Activated CD4-positive, alpha-beta T cell treated with anti-CD3 and anti-CD28 coated beads, Interleukin-2, amount 10 ng/mL, durations not matched to agents 7 days and 5 days (primary cell): ENCODE measurements at regions not wholly inside any gene's neighbourhood (a gene's known extent, or its start where the extent isn't known, plus 50 kb on each side); places are given as distances from the start of the nearest gene placed in this dataset.

Experiments
- CTCF ChIA-PET: fragments of 350-600 bp; sonication (Branson Sonifier 250); formaldehyde crosslinking; loops from one replicate; lab custom pipeline; 2021; ENCODE audit warnings: antibody characterized with exemption; lab: Charles Lee
- POLR2A ChIA-PET: fragments of 350-600 bp; sonication (Branson Sonifier 250); formaldehyde crosslinking; loops from one replicate; lab custom pipeline; 2021; ENCODE audit warnings: antibody characterized with exemption; lab: Charles Lee
- DNase-seq: peaks from one replicate; pipeline ENCODE4 v3.0.0-alpha.2; 2020
- H3K27ac Mint-ChIP-seq: one replicate; pipeline ENCODE4 v1.8.0; 2021; ENCODE audit warnings: mild to moderate bottlenecking, moderate library complexity, mixed read lengths
- H3K27me3 Mint-ChIP-seq: one replicate; pipeline ENCODE4 v1.8.0; 2021; ENCODE audit warnings: mixed read lengths
- H3K36me3 Mint-ChIP-seq: one replicate; pipeline ENCODE4 v1.8.0; 2021; ENCODE audit warnings: low read depth, mixed read lengths
- H3K4me1 Mint-ChIP-seq: one replicate; pipeline ENCODE4 v1.8.0; 2021; ENCODE audit warnings: mixed read lengths
- H3K4me3 Mint-ChIP-seq: one replicate; pipeline ENCODE4 v1.8.0; 2021; ENCODE audit warnings: mild to moderate bottlenecking, moderate library complexity, mixed read lengths
- H3K9me3 Mint-ChIP-seq: one replicate; pipeline ENCODE4 v1.8.0; 2021; ENCODE audit warnings: mixed read lengths

GRCh38 chr11:19353287-19353850 is 112.6 kb upstream of the E2F8 start:
- ChIA-PET CTCF (interaction anchor here (1.0 to 1.4 kb wide), 2 partner anchors 14 to 15 kb away, joined by 3 to 4 read pairs; no protein-coding TSS in a partner anchor), POLR2A (no interaction called here)
- no peak overlapping the region for H3K4me3 Mint-ChIP-seq
- peaks cover 26% of the 10 kb centered on the region for H3K27me3 Mint-ChIP-seq
- H3K27ac Mint-ChIP-seq = no peak overlapping the region
- no peaks in the 10 kb centered on the region for H3K4me1 Mint-ChIP-seq
- H3K9me3 Mint-ChIP-seq = no peaks in the 10 kb centered on the region
- H3K36me3 Mint-ChIP-seq = no peaks in the 10 kb centered on the region
- DNase-seq = no peak

DNA sequence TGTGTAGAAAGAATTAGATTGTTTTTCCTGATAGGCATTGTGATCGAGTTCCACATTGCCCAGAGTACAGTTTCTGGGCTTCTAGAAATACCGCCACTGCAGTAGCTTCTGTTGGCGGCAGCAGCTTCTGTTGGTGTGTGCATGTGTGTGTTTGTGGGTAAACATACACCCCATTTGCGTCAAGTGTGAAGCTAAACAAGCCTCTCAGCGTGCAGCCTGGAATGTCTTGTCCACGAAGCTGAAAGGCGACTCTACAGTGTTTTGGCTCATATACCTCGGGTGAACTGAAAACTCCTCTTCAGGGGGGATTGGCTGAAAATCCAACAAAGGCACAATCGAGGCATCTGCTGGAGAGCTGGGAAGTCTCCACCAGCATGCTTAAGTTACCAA is 112.0 kb upstream of the E2F8 start:
- ChIA-PET CTCF (interaction anchor here (1.0 to 1.4 kb wide), 2 partner anchors 14 to 16 kb away, joined by 3 to 4 read pairs; no protein-coding TSS in a partner anchor), POLR2A (interaction anchor here (0.8 kb wide), 1 partner anchor 19 kb away, joined by 4 read pairs; no protein-coding TSS in a partner anchor)
- peaks cover 25% of the 10 kb centered on the region for H3K27me3 Mint-ChIP-seq
- H3K27ac Mint-ChIP-seq = no peak overlapping the region
- no peaks in the 10 kb centered on the region for H3K9me3 Mint-ChIP-seq
- no peak for DNase-seq
- no peak overlapping the region for H3K4me3 Mint-ChIP-seq
- no peaks in the 10 kb centered on the region for H3K36me3 Mint-ChIP-seq
- no peaks in the 10 kb centered on the region for H3K4me1 Mint-ChIP-seq

DNA sequence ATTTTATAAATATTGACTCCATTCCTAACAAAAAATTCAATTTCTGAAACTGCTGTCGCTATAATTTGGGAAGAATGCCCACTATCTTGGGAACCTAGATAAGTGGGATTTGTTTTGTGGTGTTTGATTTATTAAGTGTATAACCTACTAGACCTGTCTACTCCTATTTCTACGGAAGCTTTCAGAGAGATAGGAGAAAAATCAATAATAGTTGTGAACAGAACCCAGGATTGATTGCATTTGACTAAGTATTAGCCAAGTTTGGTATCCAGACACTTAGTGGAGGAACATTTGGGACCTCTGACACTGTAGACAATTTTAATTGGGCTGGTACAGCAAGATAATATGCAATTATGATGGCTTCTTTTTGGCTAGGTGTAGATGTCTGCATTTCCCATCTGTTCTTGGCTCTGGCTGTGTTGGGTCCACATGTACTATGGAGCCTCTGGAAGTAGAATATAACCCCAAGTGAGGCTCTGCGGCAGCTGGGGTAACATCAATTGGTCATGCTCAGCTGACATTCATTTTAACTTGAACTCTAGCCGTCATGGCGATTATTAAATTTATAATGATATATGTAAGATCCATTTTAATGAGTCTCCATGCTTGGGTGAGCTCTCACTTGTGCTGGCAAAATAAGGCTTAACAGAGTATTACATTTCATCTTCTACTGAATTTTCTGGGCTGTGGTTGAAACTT is 111.5 kb upstream of the E2F8 start:
- DNase-seq = no peak
- H3K27me3 Mint-ChIP-seq = peaks cover 30% of the 10 kb centered on the region
- no peak overlapping the region for H3K4me3 Mint-ChIP-seq
- H3K27ac Mint-ChIP-seq = no peak overlapping the region
- ChIA-PET CTCF (interaction anchor here (1.0 to 1.4 kb wide), 2 partner anchors 15 to 16 kb away, joined by 3 to 4 read pairs; no protein-coding TSS in a partner anchor), POLR2A (interaction anchor here (0.8 kb wide), 1 partner anchor 19 kb away, joined by 4 read pairs; no protein-coding TSS in a partner anchor)
- no peaks in the 10 kb centered on the region for H3K36me3 Mint-ChIP-seq
- no peaks in the 10 kb centered on the region for H3K4me1 Mint-ChIP-seq
- no peaks in the 10 kb centered on the region for H3K9me3 Mint-ChIP-seq

GRCh38 chr11:19351426-19351825 is 110.7 kb upstream of the E2F8 start:
- Mint-ChIP-seq H3K4me1 (no peaks in the 10 kb centered on the region), H3K9me3 (no peaks in the 10 kb centered on the region), H3K27ac (no peak overlapping the region), H3K4me3 (no peak overlapping the region), H3K36me3 (no peaks in the 10 kb centered on the region), H3K27me3 (peaks cover 38% of the 10 kb centered on the region)
- no peak for DNase-seq
- ChIA-PET POLR2A (no interaction called here), CTCF (no interaction called here)

DNA sequence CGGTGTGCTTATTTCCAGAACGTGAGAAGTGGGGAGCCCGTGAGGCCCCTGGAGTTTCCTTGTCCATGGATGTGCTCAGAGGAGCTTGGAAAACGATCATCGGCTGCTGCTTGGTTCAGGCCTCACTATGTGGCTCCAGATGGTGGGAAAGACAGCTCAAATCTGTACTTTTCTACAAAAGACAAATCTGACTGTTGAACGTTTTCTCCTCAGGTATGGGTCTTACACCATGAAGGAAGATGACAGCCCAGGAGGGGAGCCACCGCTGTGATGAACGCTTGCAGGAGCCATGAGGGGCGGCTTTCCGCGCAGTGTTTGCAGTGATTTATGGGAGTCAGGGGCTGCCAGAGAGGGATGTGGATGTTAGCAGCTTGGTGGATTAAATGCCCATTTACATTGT is 109.4 kb upstream of the E2F8 start:
- POLR2A ChIA-PET = no interaction called here
- peaks cover 44% of the 10 kb centered on the region for H3K27me3 Mint-ChIP-seq
- no peak overlapping the region for H3K4me3 Mint-ChIP-seq
- DNase-seq = no peak
- H3K4me1 Mint-ChIP-seq = no peaks in the 10 kb centered on the region
- no peak overlapping the region for H3K27ac Mint-ChIP-seq
- H3K36me3 Mint-ChIP-seq = no peaks in the 10 kb centered on the region
- CTCF ChIA-PET = no interaction called here
- H3K9me3 Mint-ChIP-seq = no peaks in the 10 kb centered on the region

- H3K36me3 Mint-ChIP-seq = no peaks in the 10 kb centered on the region
- H3K9me3 Mint-ChIP-seq = no peaks in the 10 kb centered on the region
- DNase-seq = no peak
- CTCF ChIA-PET = no interaction called here
- peaks cover 46% of the 10 kb centered on the region for H3K27me3 Mint-ChIP-seq
- POLR2A ChIA-PET = no interaction called here
- H3K4me3 Mint-ChIP-seq = no peak overlapping the region
- H3K27ac Mint-ChIP-seq = no peak overlapping the region
- no peaks in the 10 kb centered on the region for H3K4me1 Mint-ChIP-seq
Observed at GRCh38 chr11:19349340-19350025, 108.7 kb upstream of the E2F8 start.

- POLR2A ChIA-PET = no interaction called here
Observed at GRCh38 chr11:19347911-19348310, 107.2 kb upstream of the E2F8 start.

GRCh38 chr11:19345848-19346681 is 105.3 kb upstream of the E2F8 start:
- Mint-ChIP-seq H3K4me1 (no peaks in the 10 kb centered on the region), H3K27me3 (peaks cover 61% of the 10 kb centered on the region), H3K27ac (no peak overlapping the region), H3K4me3 (no peak overlapping the region), H3K36me3 (no peaks in the 10 kb centered on the region), H3K9me3 (no peaks in the 10 kb centered on the region)
- no peak for DNase-seq
- ChIA-PET POLR2A (no interaction called here), CTCF (no interaction called here)

More at GRCh38 chr11:19347911-19348310, 107.2 kb upstream of the E2F8 start:
- DNase-seq = no peak
- H3K27ac Mint-ChIP-seq = no peak overlapping the region
- H3K36me3 Mint-ChIP-seq = no peaks in the 10 kb centered on the region
- peaks cover 57% of the 10 kb centered on the region for H3K27me3 Mint-ChIP-seq
- no peaks in the 10 kb centered on the region for H3K4me1 Mint-ChIP-seq
- no peaks in the 10 kb centered on the region for H3K9me3 Mint-ChIP-seq
- CTCF ChIA-PET = no interaction called here
- no peak overlapping the region for H3K4me3 Mint-ChIP-seq

DNA sequence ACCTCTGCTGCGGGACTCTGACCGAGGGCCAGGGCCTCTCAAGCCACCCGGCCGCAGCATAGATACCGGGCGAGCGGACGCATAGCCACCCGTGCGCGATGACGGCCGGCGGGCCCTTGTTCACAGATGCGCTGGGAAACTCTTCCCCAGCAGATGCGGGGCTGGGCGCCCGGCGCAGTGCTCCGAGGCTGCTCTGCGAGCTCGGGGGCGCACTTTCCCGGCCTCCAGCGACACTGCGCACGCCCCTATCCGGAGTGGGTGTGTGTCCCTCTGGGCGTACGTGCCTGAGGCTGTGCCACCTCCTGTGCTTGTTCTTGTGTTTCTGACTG is 104.7 kb upstream of the E2F8 start:
- ChIA-PET POLR2A (no interaction called here), CTCF (no interaction called here)
- DNase-seq = no peak
- H3K27me3 Mint-ChIP-seq = peaks cover 59% of the 10 kb centered on the region
- H3K36me3 Mint-ChIP-seq = no peaks in the 10 kb centered on the region
- no peaks in the 10 kb centered on the region for H3K4me1 Mint-ChIP-seq
- H3K27ac Mint-ChIP-seq = no peak overlapping the region
- H3K4me3 Mint-ChIP-seq = no peak overlapping the region
- no peaks in the 10 kb centered on the region for H3K9me3 Mint-ChIP-seq

- H3K4me1 Mint-ChIP-seq = no peaks in the 10 kb centered on the region
- no peaks in the 10 kb centered on the region for H3K36me3 Mint-ChIP-seq
- CTCF ChIA-PET = no interaction called here
- no peak overlapping the region for H3K27ac Mint-ChIP-seq
- no peaks in the 10 kb centered on the region for H3K9me3 Mint-ChIP-seq
- peaks cover 63% of the 10 kb centered on the region for H3K27me3 Mint-ChIP-seq
- POLR2A ChIA-PET = no interaction called here
- no peak for DNase-seq
- no peak overlapping the region for H3K4me3 Mint-ChIP-seq
Observed at GRCh38 chr11:19344661-19345518, 104.1 kb upstream of the E2F8 start.

DNA sequence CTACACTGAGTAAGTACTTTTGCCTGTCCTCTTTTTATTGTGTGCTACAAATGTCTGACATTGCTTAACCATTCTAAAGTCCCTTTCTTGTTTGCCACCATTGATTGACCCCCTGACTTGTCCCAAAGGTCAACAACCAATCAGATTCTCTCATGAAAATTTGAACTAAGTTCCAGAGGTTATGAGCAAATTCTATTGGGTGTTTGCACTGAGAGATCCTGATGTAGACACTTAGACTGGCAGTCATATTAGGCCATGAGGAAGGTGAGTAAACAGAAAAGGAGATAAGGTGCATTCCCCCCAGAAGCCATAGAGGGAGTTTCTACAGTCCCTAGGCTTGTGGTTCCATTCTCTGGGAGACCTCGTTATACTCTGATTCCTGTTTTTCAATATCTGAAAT is 101.3 kb upstream of the E2F8 start:
- H3K9me3 Mint-ChIP-seq = no peaks in the 10 kb centered on the region
- peaks cover 56% of the 10 kb centered on the region for H3K27me3 Mint-ChIP-seq
- DNase-seq = no peak
- no peaks in the 10 kb centered on the region for H3K36me3 Mint-ChIP-seq
- CTCF ChIA-PET = no interaction called here
- H3K27ac Mint-ChIP-seq = no peak overlapping the region
- H3K4me1 Mint-ChIP-seq = no peaks in the 10 kb centered on the region
- H3K4me3 Mint-ChIP-seq = no peak overlapping the region
- POLR2A ChIA-PET = no interaction called here

GRCh38 chr11:19338375-19338774 is 97.6 kb upstream of the E2F8 start:
- no peak for DNase-seq
- Mint-ChIP-seq H3K4me1 (peaks cover 11% of the 10 kb centered on the region), H3K36me3 (no peaks in the 10 kb centered on the region), H3K27ac (no peak overlapping the region), H3K9me3 (no peaks in the 10 kb centered on the region), H3K4me3 (no peak overlapping the region), H3K27me3 (peaks cover 28% of the 10 kb centered on the region)
- ChIA-PET CTCF (no interaction called here), POLR2A (no interaction called here)
